Activated CD8-positive, alpha-beta T cell treated with anti-CD3 and anti-CD28 coated beads for 36 hours (primary cell): ENCODE measurements at regions not wholly inside any gene's neighbourhood (a gene's known extent, or its start where the extent isn't known, plus 50 kb on each side); places are given as distances from the start of the nearest gene placed in this dataset.

Experiments used
- ATAC-seq: fragments of 200-7000 bp; cut with Tn5 transposase; one replicate; pipeline ENCODE4 v1.10.0; 2021; ENCODE audit warnings: mild to moderate bottlenecking, moderate library complexity
- CTCF ChIA-PET: fragments of 350-600 bp; sonication (Branson Sonifier 250); formaldehyde crosslinking; loops from one replicate; lab custom pipeline; 2021; ENCODE audit warnings: antibody characterized with exemption; lab: Charles Lee
- POLR2A ChIA-PET: fragments of 350-600 bp; sonication (Branson Sonifier 250); formaldehyde crosslinking; loops from one replicate; lab custom pipeline; 2021; ENCODE audit warnings: antibody characterized with exemption; lab: Charles Lee
- DNase-seq: peaks from one replicate; pipeline ENCODE4 v3.0.0-alpha.2; 2020
- H3K27ac Mint-ChIP-seq: one replicate; pipeline ENCODE4 v1.8.0; 2021; ENCODE audit warnings: mild to moderate bottlenecking, mixed read lengths
- H3K27me3 Mint-ChIP-seq: one replicate; pipeline ENCODE4 v1.8.0; 2021; ENCODE audit warnings: mixed read lengths
- H3K36me3 Mint-ChIP-seq: one replicate; pipeline ENCODE4 v1.8.0; 2021; ENCODE audit warnings: low read depth, mixed read lengths
- H3K4me1 Mint-ChIP-seq: one replicate; pipeline ENCODE4 v1.8.0; 2021; ENCODE audit warnings: low read depth, mixed read lengths
- H3K4me3 Mint-ChIP-seq: one replicate; pipeline ENCODE4 v1.8.0; 2021; ENCODE audit warnings: mild to moderate bottlenecking, moderate library complexity, mixed read lengths
- H3K9me3 Mint-ChIP-seq: one replicate; pipeline ENCODE4 v1.8.0; 2021; ENCODE audit warnings: mixed read lengths
- intact Hi-C: fragments of 100-400 bp; cut with micrococcal nuclease; formaldehyde crosslinking; loops from one replicate; pipeline ENCODE4 v1.10.0; 2022
- TF ChIP-seq, protein P1 (sequence below): fragments of 200-600 bp; IDR thresholded peaks from one replicate; pipeline ENCODE4 v1.8.0; 2022; ENCODE audit warnings: antibody characterized with exemption, mild to moderate bottlenecking

DNA sequence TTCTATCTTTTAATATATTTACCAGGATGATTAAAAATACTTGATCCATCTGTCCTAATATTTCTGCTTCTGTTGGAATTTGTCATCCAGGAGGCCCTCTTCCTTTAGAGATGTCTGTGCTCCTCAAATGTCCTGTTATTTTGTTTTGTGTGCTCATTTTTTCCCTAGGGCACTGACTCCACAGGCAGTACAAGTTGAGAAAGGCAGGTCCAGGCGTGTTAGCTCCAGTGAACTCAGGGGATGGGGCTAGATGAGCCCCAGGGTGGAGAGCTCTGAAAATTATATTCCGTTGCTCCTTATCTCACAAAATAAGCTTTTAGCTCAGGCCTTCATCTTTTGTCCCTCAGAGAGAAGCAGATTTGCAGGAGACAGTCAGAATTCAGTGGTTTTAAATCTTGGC is 105.7 kb downstream of the SLC4A3 start:
- H3K4me3 Mint-ChIP-seq: no peak overlapping the region
- peaks cover 12% of the 10 kb centered on the region for H3K27me3 Mint-ChIP-seq
- DNase-seq: no peak
- CTCF ChIA-PET: interaction anchor here (1.2 kb wide), 1 partner anchor 1841 kb away, joined by 3 read pairs; no protein-coding TSS in a partner anchor
- H3K9me3 Mint-ChIP-seq: no peaks in the 10 kb centered on the region
- TF ChIP-seq, protein P1, sequence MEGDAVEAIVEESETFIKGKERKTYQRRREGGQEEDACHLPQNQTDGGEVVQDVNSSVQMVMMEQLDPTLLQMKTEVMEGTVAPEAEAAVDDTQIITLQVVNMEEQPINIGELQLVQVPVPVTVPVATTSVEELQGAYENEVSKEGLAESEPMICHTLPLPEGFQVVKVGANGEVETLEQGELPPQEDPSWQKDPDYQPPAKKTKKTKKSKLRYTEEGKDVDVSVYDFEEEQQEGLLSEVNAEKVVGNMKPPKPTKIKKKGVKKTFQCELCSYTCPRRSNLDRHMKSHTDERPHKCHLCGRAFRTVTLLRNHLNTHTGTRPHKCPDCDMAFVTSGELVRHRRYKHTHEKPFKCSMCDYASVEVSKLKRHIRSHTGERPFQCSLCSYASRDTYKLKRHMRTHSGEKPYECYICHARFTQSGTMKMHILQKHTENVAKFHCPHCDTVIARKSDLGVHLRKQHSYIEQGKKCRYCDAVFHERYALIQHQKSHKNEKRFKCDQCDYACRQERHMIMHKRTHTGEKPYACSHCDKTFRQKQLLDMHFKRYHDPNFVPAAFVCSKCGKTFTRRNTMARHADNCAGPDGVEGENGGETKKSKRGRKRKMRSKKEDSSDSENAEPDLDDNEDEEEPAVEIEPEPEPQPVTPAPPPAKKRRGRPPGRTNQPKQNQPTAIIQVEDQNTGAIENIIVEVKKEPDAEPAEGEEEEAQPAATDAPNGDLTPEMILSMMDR: no peak
- no peaks in the 10 kb centered on the region for H3K4me1 Mint-ChIP-seq
- POLR2A ChIA-PET: interaction anchor here (1.3 kb wide), 1 partner anchor 33 kb away, joined by 3 read pairs; no protein-coding TSS in a partner anchor
- no peak for ATAC-seq
- no peak overlapping the region for H3K27ac Mint-ChIP-seq
- intact Hi-C loops: loop anchor here (10.0 kb wide), 2 partner anchors 262 to 1842 kb away; partner anchors contain the start of gene EPHA4
- no peaks in the 10 kb centered on the region for H3K36me3 Mint-ChIP-seq

DNA sequence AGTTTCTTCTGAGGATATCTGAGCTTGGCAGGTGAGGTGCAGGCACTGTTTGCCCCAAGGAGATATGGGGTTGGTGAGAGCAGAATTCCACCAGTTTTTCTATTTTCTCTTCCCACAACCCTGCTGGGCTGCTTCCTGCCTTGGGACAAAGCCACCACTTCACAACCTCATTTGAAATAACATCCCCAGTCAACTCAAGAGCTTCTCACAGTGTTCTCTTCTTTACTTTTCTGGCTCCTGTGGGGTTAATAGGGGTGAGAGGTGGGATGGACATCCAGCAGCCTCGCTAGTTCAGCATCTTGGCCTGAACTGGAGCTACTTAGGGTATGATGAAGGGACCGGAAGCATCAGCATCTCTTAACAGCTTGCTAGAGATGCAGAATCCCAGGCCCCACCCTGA is 106.3 kb downstream of the SLC4A3 start:
- Mint-ChIP-seq H3K9me3 (no peaks in the 10 kb centered on the region), H3K27ac (no peak overlapping the region), H3K4me3 (no peak overlapping the region), H3K27me3 (peaks cover 12% of the 10 kb centered on the region), H3K36me3 (no peaks in the 10 kb centered on the region), H3K4me1 (no peaks in the 10 kb centered on the region)
- no peak for ATAC-seq
- no peak for DNase-seq
- CTCF ChIA-PET: interaction anchor here (1.2 kb wide), 1 partner anchor 1840 kb away, joined by 3 read pairs; no protein-coding TSS in a partner anchor
- intact Hi-C loops: loop anchor here (10.0 kb wide), 2 partner anchors 261 to 1841 kb away; partner anchors contain the start of gene EPHA4
- POLR2A ChIA-PET: interaction anchor here (1.3 kb wide), 1 partner anchor 32 kb away, joined by 3 read pairs; no protein-coding TSS in a partner anchor
- TF ChIP-seq, protein P1: no peak

DNA sequence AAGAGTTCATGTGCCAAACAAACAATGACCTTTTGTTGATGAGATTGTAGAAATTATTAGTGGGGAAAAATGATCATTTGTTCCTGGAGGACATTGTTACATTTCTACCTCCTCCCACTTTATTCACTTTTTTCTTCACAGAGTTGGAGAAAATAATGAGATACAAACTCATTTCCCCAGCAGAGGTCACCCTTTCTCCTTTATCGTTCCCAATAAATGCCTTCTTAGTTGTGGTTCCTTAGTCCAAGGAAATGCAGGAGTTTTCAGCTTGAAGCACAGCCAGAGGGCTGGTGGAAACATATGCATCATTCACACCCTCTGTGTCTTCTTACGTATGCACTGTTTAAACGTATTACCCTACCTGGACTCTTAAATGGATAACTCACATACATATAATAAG is 108.8 kb downstream of the SLC4A3 start:
- DNase-seq (no peak), ATAC-seq (no peak)
- TF ChIP-seq, protein P1: peak; percentile 38
- ChIA-PET POLR2A (no interaction called here), CTCF (no interaction called here)
- H3K36me3 Mint-ChIP-seq: no peaks in the 10 kb centered on the region
- no peak overlapping the region for H3K4me3 Mint-ChIP-seq
- H3K4me1 Mint-ChIP-seq: no peaks in the 10 kb centered on the region
- H3K9me3 Mint-ChIP-seq: no peaks in the 10 kb centered on the region
- intact Hi-C loops: loop anchor here (10.0 kb wide), 2 partner anchors 259 to 1839 kb away; partner anchors contain the start of gene EPHA4
- H3K27me3 Mint-ChIP-seq: peaks cover 13% of the 10 kb centered on the region
- H3K27ac Mint-ChIP-seq: no peak overlapping the region

DNA sequence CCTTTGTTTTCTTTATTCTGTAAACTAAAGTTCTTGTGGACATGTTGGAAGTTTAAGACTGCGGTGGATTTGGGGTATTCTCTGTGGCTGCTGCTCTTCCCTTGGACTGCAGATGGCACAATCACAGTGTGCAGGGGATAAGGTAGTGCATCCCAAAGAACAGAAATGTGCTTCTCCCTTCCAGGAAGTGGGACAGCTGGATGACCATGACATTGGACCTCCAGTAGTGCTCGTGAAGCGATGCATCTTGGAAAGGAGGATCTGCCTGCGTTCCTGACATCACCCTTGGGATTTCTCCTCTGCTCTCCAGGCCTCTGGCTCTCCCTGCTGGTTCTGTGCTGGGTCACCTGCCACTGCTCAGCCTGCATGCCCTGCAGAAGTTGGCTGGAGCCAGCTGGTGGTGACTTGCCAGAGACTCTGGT is 109.9 kb downstream of the SLC4A3 start:
- DNase-seq (no peak), ATAC-seq (no peak)
- H3K27ac Mint-ChIP-seq: no peak overlapping the region
- POLR2A ChIA-PET: no interaction called here
- TF ChIP-seq, protein P1: no peak
- no peak overlapping the region for H3K4me3 Mint-ChIP-seq
- intact Hi-C loops: loop anchor here (10.0 kb wide), 2 partner anchors 258 to 1838 kb away; partner anchors contain the start of gene EPHA4
- no peaks in the 10 kb centered on the region for H3K4me1 Mint-ChIP-seq
- H3K27me3 Mint-ChIP-seq: peaks cover 11% of the 10 kb centered on the region
- no peaks in the 10 kb centered on the region for H3K36me3 Mint-ChIP-seq
- CTCF ChIA-PET: interaction anchor here (1.2 kb wide), 1 partner anchor 1836 kb away, joined by 3 read pairs; no protein-coding TSS in a partner anchor
- H3K9me3 Mint-ChIP-seq: no peaks in the 10 kb centered on the region

DNA sequence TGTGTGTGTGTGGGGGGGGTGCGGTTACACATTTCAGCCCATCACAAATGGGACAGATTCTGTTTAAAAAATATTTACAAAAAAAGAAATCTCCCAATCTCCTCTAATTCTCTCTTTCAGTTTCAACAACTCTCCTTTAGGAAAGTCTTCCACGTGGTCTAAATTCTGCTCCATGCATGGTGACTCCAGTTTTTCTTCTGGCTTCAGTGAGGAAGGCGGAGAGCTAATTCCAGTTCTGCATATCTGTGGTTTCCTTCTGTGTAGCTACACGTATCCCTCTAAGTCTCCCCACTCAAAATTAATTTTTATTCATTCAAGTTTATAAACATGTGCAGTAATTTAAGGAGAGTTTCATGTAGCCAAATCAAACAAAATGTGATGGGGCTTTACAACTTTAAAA is 111.6 kb downstream of the SLC4A3 start:
- intact Hi-C loops: loop anchor here (10.0 kb wide), 2 partner anchors 256 to 1836 kb away; partner anchors contain the start of gene EPHA4
- ATAC-seq: no peak
- no peak for DNase-seq
- no peak overlapping the region for H3K27ac Mint-ChIP-seq
- H3K9me3 Mint-ChIP-seq: no peaks in the 10 kb centered on the region
- H3K27me3 Mint-ChIP-seq: peaks cover 11% of the 10 kb centered on the region
- no peaks in the 10 kb centered on the region for H3K4me1 Mint-ChIP-seq
- no peaks in the 10 kb centered on the region for H3K36me3 Mint-ChIP-seq
- TF ChIP-seq, protein P1: no peak
- CTCF ChIA-PET: no interaction called here
- POLR2A ChIA-PET: no interaction called here
- H3K4me3 Mint-ChIP-seq: no peak overlapping the region
